Epithelial cell of proximal tubule (primary cell): ENCODE measurements at regions not wholly inside any gene's neighbourhood (a gene's known extent, or its start where the extent isn't known, plus 50 kb on each side); places are given as distances from the start of the nearest gene placed in this dataset.
"Not testable (repeated sequence)": the region's sequence is repeated elsewhere in the genome, so short reads cannot be mapped to it uniquely, and the experiment has no call there.

Experiments
- DNase-seq: peaks from one replicate; pipeline ENCODE4 v3.0.0-alpha.2; 2011; ENCODE audit warnings: low read depth
- H3K4me3 ChIP-seq: 2 replicates; pipeline ENCODE4 v1.5.1; 2011; ENCODE audit warnings: low read depth, mild to moderate bottlenecking, low read length
- TF ChIP-seq, protein P1 (sequence below): conservative IDR thresholded peaks from 2 replicates; pipeline ENCODE4 v1.5.1; 2012; ENCODE audit warnings: low read depth, mild to moderate bottlenecking, low read length

DNA sequence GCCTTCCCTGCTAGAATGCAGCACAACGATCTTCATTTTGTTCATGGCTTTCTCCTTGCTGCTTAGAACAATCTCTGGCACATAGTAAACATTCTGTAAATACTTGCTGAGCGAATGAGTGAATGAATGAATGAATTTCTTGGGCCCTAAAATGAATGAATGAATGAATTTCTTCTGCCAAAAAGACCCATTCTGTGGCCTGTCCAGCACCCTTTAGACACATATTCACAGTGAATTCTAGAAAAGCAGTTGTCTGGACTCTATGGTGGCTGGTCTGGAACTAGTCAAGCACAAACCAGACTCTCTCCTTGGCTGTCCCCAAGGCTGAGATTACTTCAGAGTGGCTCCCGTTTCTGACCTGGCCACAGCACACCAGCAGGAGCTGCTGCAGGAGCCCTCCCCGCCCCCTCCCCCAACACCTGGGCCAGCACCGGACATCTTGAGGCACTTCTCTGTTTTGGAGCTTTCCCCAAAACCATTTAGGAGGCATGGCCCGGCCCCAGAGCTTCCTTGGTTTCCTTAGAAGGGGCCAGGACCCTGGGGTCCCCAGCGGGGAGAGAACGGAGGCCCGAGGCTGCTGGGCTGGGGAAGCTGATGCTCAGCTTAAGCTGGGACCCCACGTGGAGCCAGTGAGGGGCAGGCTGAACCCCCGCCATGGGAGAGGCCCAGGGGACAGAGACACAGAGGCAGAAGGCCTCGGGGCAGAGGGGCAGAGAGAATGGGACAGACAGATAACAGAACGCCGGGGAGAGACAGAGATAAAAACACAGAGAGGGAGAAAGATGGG lies 159.0 kb downstream of the ZFP36L2 start:
- TF ChIP-seq, protein P1, sequence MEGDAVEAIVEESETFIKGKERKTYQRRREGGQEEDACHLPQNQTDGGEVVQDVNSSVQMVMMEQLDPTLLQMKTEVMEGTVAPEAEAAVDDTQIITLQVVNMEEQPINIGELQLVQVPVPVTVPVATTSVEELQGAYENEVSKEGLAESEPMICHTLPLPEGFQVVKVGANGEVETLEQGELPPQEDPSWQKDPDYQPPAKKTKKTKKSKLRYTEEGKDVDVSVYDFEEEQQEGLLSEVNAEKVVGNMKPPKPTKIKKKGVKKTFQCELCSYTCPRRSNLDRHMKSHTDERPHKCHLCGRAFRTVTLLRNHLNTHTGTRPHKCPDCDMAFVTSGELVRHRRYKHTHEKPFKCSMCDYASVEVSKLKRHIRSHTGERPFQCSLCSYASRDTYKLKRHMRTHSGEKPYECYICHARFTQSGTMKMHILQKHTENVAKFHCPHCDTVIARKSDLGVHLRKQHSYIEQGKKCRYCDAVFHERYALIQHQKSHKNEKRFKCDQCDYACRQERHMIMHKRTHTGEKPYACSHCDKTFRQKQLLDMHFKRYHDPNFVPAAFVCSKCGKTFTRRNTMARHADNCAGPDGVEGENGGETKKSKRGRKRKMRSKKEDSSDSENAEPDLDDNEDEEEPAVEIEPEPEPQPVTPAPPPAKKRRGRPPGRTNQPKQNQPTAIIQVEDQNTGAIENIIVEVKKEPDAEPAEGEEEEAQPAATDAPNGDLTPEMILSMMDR = no peak
- H3K4me3 ChIP-seq = no peak overlapping the region
- no peak for DNase-seq

DNA sequence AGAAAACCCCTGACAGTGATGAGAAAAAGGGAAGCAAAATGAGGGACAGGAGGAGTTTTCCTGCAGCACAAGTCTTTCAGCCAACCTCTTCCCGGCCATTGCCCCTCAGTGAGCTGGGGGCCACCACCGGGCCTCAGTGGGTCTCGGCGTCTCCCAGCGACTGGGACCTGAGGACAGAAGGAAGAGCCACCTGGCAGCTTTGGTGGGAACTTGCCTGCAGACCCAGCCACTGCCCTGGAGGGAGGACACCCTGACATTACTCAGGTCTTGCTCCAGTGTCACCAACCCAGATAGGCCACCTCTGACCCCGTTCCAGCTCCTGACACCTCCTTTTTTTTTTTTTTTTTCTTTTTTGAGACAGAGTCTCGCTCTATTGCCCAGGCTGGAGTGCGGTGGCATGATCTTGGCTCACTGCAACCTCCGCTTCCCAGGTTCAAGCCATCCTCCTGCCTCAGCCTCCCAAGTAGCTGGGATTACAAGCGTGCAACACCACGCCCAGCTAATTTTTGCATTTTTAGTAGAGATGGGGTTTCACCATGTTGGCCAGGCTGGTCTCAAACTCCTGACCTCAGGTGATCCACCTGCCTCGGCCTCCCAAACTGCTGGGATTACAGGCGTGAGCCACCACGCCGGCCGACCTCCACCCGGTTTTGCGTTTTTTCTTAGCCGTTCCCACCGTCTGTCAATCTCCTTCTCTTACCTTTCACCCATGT lies 159.7 kb downstream of the ZFP36L2 start:
- not testable (repeated sequence) for DNase-seq, H3K4me3 ChIP-seq

GRCh38 chr2:43065871-43066270 lies 160.5 kb downstream of the ZFP36L2 start:
- H3K4me3 ChIP-seq = no peak overlapping the region
- TF ChIP-seq, protein P1 = no peak
- DNase-seq = no peak

DNA sequence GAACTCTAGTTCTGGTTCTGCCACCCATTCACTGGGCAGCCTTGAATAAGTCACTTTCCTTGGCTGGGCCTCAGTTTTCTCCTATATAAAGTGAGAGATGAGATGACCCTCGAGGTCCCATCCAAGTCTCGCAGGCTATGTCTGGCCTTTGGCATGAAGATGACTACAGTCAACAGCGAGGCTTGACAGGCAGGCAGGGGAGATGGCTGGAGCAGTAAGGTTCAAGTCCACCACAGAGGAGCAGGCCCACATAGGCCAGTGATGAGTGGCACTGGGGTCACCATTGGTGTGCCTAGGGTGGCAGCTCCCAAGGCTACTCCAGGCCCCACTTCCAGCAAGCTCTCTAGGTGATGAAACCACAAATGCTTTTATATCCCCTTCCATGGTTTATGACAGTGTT lies 161.4 kb downstream of the ZFP36L2 start:
- H3K4me3 ChIP-seq = no peak overlapping the region
- TF ChIP-seq, protein P1 = no peak
- no peak for DNase-seq

DNA sequence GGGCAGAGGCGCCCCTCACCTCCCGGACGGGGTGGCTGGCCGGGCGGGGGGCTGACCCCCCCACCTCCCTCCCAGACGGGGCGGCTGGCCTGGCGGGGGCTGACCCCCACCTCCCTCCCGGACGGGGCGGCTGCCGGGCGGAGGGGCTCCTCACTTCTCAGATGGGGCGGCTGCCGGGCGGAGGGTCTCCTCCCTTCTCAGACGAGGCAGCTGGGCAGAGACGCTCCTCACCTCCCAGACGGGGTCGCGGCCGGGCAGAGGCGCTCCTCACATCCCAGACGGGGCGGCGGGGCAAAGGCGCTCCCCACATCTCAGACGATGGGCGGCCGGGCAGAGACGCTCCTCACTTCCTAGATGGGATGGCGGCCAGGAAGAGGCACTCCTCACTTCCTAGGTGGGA lies 163.3 kb downstream of the ZFP36L2 start:
- not testable (repeated sequence) for H3K4me3 ChIP-seq, DNase-seq

- no peak for DNase-seq
- H3K4me3 ChIP-seq = no peak overlapping the region
- TF ChIP-seq, protein P1 = no peak
These were observed 164.3 kb downstream of the ZFP36L2 start for GRCh38 chr2:43062058-43062457.

GRCh38 chr2:43060390-43061016 lies 165.9 kb downstream of the ZFP36L2 start:
- no peak overlapping the region for H3K4me3 ChIP-seq
- DNase-seq = no peak
- TF ChIP-seq, protein P1 = no peak
